ENCODE measurements at regions not wholly inside any gene's neighbourhood (a gene's known extent, or its start where the extent isn't known, plus 50 kb on each side); places are given as distances from the start of the nearest gene placed in this dataset.

GRCh38 chr14:101061411-101062064, 158.0 kb upstream of the RTL1 start:
- DNase-seq: no peak
- no peak for ATAC-seq (ENCODE audit: low read depth in 2 of 2)
- Mint-ChIP-seq H3K4me3 (no peak overlapping the region), H3K27ac (no peak overlapping the region), H3K4me1 (no peaks in the 10 kb centered on the region), H3K9me3 (peaks cover 0 to 25% (median 18%) of the 10 kb centered on the region in 7 donors), H3K27me3 (peaks cover 0 to 9% (median 6%) of the 10 kb centered on the region in 3 donors), H3K36me3 (no peaks in the 10 kb centered on the region)

GRCh38 chr14:101062065-101062450, 158.5 kb upstream of the RTL1 start:
- DNase-seq (no peak), ATAC-seq (ENCODE audit: low read depth in 2 of 2) (no peak)
- Mint-ChIP-seq H3K27ac (no peak overlapping the region), H3K36me3 (no peaks in the 10 kb centered on the region), H3K27me3 (peaks cover 0 to 9% (median 6%) of the 10 kb centered on the region in 3 donors), H3K4me1 (no peaks in the 10 kb centered on the region), H3K4me3 (no peak overlapping the region), H3K9me3 (peaks cover 0 to 23% (median 18%) of the 10 kb centered on the region in 7 donors)

GRCh38 chr14:101062601-101063000, 159.1 kb upstream of the RTL1 start:
- Mint-ChIP-seq H3K4me1 (no peaks in the 10 kb centered on the region), H3K27ac (no peak overlapping the region)
- DNase-seq: no peak

GRCh38 chr14:101063121-101063520, 159.6 kb upstream of the RTL1 start:
- no peak for DNase-seq
- Mint-ChIP-seq H3K4me1 (peaks cover 0 to 4% (median 2%) of the 10 kb centered on the region in 3 donors), H3K27ac (peak overlapping the region in 1 of 6 donors; percentile 5), H3K9me3 (peaks cover 0 to 13% (median 9%) of the 10 kb centered on the region in 7 donors), H3K27me3 (peaks cover 5 to 17% (median 14%) of the 10 kb centered on the region in 3 donors), H3K4me3 (no peak overlapping the region), H3K36me3 (no peaks in the 10 kb centered on the region)
- ATAC-seq (ENCODE audit: low read depth in 2 of 2): no peak

More at GRCh38 chr14:101062601-101063000, 159.1 kb upstream of the RTL1 start:
- no peaks in the 10 kb centered on the region for H3K36me3 Mint-ChIP-seq
- H3K27me3 Mint-ChIP-seq: peaks cover under 1 to 11% (median 8%) of the 10 kb centered on the region in 3 donors
- no peak overlapping the region for H3K4me3 Mint-ChIP-seq
- no peak for ATAC-seq (ENCODE audit: low read depth in 2 of 2)
- H3K9me3 Mint-ChIP-seq: peaks cover 0 to 18% (median 14%) of the 10 kb centered on the region in 7 donors

- ATAC-seq (ENCODE audit: low read depth in 2 of 2) (no peak), DNase-seq (no peak)
- peaks cover 0 to 13% (median 7%) of the 10 kb centered on the region in 3 donors for H3K4me1 Mint-ChIP-seq
- no peaks in the 10 kb centered on the region for H3K36me3 Mint-ChIP-seq
- H3K9me3 Mint-ChIP-seq: peaks cover 0 to 5% (median 0%) of the 10 kb centered on the region in 7 donors
- H3K27ac Mint-ChIP-seq: no peak overlapping the region
- peaks cover 15 to 25% (median 17%) of the 10 kb centered on the region in 3 donors for H3K27me3 Mint-ChIP-seq
- H3K4me3 Mint-ChIP-seq: no peak overlapping the region
These were observed 160.7 kb upstream of the RTL1 start for GRCh38 chr14:101064121-101064661.

- no peaks in the 10 kb centered on the region for H3K36me3 Mint-ChIP-seq
- H3K27ac Mint-ChIP-seq: no peak overlapping the region
- H3K4me3 Mint-ChIP-seq: peak overlapping the region in 2 of 8 donors; percentile 35 to 53
- peaks cover 0 to 5% (median 0%) of the 10 kb centered on the region in 7 donors for H3K9me3 Mint-ChIP-seq
- H3K4me1 Mint-ChIP-seq: peaks cover 0 to 13% (median 7%) of the 10 kb centered on the region in 3 donors
- no peak for DNase-seq
- H3K27me3 Mint-ChIP-seq: peaks cover 19 to 30% (median 22%) of the 10 kb centered on the region in 3 donors
- no peak for ATAC-seq (ENCODE audit: low read depth in 2 of 2)
These were observed 161.2 kb upstream of the RTL1 start for GRCh38 chr14:101064718-101065117.

GRCh38 chr14:101065246-101065645, 161.7 kb upstream of the RTL1 start:
- DNase-seq (no peak), ATAC-seq (ENCODE audit: low read depth in 2 of 2) (no peak)
- H3K4me3 Mint-ChIP-seq: no peak overlapping the region
- H3K27me3 Mint-ChIP-seq: peaks cover 22 to 35% (median 27%) of the 10 kb centered on the region in 3 donors
- H3K36me3 Mint-ChIP-seq: no peaks in the 10 kb centered on the region
- peaks cover 0 to 13% (median 7%) of the 10 kb centered on the region in 3 donors for H3K4me1 Mint-ChIP-seq
- peaks cover 0 to 5% (median 0%) of the 10 kb centered on the region in 7 donors for H3K9me3 Mint-ChIP-seq
- no peak overlapping the region for H3K27ac Mint-ChIP-seq

GRCh38 chr14:101065696-101066694, 162.5 kb upstream of the RTL1 start:
- Mint-ChIP-seq H3K27me3 (peaks cover 25 to 36% (median 32%) of the 10 kb centered on the region in 3 donors), H3K4me1 (peaks cover 0 to 13% (median 7%) of the 10 kb centered on the region in 3 donors), H3K27ac (no peak overlapping the region), H3K9me3 (peaks cover 0 to 3% (median 0%) of the 10 kb centered on the region in 7 donors), H3K36me3 (no peaks in the 10 kb centered on the region), H3K4me3 (peak overlapping the region in 1 of 8 donors; percentile 16)
- DNase-seq: no peak
- no peak for ATAC-seq (ENCODE audit: low read depth in 2 of 2)

- Mint-ChIP-seq H3K27me3 (peaks cover 25 to 36% (median 31%) of the 10 kb centered on the region in 3 donors), H3K4me3 (no peak overlapping the region), H3K36me3 (no peaks in the 10 kb centered on the region), H3K9me3 (peaks cover 0 to 3% (median 0%) of the 10 kb centered on the region in 7 donors), H3K27ac (no peak overlapping the region), H3K4me1 (peaks cover 0 to 13% (median 9%) of the 10 kb centered on the region in 3 donors)
- ATAC-seq (ENCODE audit: low read depth in 2 of 2) (no peak), DNase-seq (no peak)
These were observed 163.4 kb upstream of the RTL1 start for GRCh38 chr14:101066826-101067510.

GRCh38 chr14:101068313-101069227, 165.0 kb upstream of the RTL1 start:
- peaks cover 0 to 3% (median 0%) of the 10 kb centered on the region in 7 donors for H3K9me3 Mint-ChIP-seq
- H3K27me3 Mint-ChIP-seq: peaks cover 28 to 47% (median 31%) of the 10 kb centered on the region in 3 donors
- peaks cover 0 to 13% (median 9%) of the 10 kb centered on the region in 3 donors for H3K4me1 Mint-ChIP-seq
- DNase-seq (no peak), ATAC-seq (ENCODE audit: low read depth in 2 of 2) (no peak)
- no peak overlapping the region for H3K4me3 Mint-ChIP-seq
- no peaks in the 10 kb centered on the region for H3K36me3 Mint-ChIP-seq
- no peak overlapping the region for H3K27ac Mint-ChIP-seq

- ATAC-seq (ENCODE audit: low read depth in 2 of 2): no peak
- H3K9me3 Mint-ChIP-seq: peaks cover 0 to 3% (median 0%) of the 10 kb centered on the region in 7 donors
- H3K27me3 Mint-ChIP-seq: peaks cover 28 to 50% (median 35%) of the 10 kb centered on the region in 3 donors
- DNase-seq: no peak
- peaks cover 0 to 13% (median 9%) of the 10 kb centered on the region in 3 donors for H3K4me1 Mint-ChIP-seq
- no peaks in the 10 kb centered on the region for H3K36me3 Mint-ChIP-seq
- H3K27ac Mint-ChIP-seq: no peak overlapping the region
- H3K4me3 Mint-ChIP-seq: no peak overlapping the region
These were observed 165.7 kb upstream of the RTL1 start for GRCh38 chr14:101069228-101069549.

Data from naive B cell (primary cell).